ENCODE measurements at regions not wholly inside any gene's neighbourhood (a gene's known extent, or its start where the extent isn't known, plus 50 kb on each side); places are given as distances from the start of the nearest gene placed in this dataset.

- DNase-seq (ENCODE audit: low read depth): no peak
Observed at GRCh38 chr7:25861601-25862260, 290.3 kb upstream of the NFE2L3 start.

DNA sequence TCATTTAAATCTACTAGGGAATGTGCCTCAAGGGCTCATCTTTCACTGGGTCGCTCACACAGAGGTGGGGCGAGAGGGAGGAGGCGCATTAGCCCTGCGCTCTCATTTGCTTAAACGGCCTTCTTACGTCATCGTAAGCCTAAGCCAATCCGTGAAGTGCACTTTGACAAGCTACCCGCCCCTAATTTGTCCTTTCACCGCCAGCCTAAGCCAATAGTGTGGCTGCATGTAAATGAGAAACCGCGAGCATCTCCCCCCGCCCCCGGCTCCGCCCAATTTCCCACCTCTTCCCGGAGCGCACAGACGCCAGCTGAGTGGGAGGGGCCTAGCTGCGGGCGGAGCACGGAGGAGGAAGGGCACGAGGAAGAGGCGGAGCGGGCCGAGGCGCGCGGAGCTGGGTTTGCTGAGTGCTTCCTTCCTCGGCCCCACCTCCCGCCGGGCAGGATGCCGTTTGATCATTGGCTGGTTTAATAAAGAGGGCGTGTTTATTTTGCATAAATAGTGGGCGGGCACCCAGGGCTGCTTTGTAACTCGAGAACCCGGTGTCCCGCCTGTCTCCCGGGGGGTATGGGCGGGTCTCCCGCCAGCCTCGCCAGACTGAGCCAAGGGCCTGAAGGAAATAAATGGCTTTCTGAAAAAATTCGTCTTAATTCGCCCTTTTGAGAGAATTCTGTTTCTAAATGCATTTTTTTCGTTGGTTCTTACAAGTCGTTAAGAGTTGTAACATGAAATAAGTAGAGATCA, 289.6 kb upstream of the NFE2L3 start:
- DNase-seq (ENCODE audit: low read depth): peak; percentile 100

DNA sequence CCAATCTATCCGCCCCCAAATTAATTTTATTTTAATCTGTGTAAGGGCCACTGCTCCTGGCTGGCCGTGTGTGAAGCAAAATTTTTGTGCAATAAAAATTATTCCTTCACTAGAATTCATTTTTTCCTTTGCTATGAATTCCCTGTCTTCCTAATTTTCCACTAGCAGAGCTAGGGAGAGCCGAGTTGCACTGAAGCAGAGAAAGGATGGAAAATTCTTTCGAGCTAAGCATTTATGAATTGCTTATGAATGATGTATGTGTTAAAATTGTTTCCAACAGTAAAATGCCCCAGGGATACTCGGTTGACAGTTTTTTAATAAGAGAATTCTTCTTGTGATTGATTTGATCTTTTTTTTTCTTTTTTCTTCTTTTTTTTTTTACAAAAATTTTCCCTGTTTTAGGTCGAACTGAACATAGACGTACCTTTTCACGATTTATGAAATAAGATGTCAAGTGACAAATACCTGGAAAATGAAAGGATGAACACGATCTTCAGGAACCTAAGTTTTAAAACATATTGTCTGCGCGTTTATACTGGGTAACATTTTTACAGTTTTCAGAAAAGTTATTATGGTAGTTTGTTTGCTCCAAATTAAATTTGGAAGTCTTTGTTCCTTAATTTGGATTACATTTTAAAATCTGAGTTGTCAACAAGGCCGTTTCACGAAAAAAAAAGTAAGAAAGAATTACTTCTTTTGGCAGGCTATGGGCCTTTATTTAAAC, 288.8 kb upstream of the NFE2L3 start:
- DNase-seq (ENCODE audit: low read depth): no peak

DNA sequence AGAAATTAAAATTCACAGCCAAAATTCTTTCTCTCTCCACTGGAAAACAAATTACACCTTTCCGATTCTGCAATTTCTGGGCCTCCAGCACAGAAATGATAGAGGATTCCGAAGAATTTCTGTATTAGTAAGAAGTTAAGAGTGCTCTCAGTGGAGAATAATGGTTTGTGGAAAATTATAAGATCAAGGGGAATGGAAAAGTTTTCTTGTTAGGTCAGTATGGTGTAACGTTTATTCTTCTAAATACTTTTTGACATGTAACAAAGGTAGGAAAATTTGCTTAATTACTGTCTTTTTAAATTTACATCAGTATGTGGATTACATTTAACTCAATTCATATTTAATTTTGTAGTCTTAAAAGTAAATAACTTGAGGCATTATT, 288.3 kb upstream of the NFE2L3 start:
- DNase-seq (ENCODE audit: low read depth): no peak

- DNase-seq (ENCODE audit: low read depth): no peak
Observed at GRCh38 chr7:25864511-25864910, 287.5 kb upstream of the NFE2L3 start.

- DNase-seq (ENCODE audit: low read depth): no peak
Observed at GRCh38 chr7:25864943-25865751, 286.9 kb upstream of the NFE2L3 start.

DNA sequence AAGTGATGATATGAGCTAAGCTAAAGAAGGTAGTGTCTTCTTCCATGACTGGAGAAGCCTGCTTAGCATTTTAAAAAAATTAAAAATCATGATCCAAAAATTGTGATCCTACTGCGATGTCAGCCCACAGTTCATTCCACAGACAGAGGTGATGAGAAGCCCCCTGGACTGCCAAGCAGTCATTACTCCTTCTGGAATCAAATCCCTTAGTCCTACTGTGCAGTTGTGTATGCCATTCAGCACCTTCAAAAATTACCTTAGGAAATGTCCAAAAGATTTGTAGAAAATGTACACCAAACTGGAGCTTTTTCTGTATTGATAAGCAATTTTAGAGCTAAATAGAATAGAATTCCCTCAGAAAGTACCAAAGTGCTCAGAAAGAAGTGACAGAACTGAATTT, 283.5 kb upstream of the NFE2L3 start:
- DNase-seq (ENCODE audit: low read depth): no peak

GRCh38 chr7:25870574-25870973, 281.4 kb upstream of the NFE2L3 start:
- no peak for DNase-seq (ENCODE audit: low read depth)

GRCh38 chr7:25876092-25876491, 275.9 kb upstream of the NFE2L3 start:
- DNase-seq (ENCODE audit: low read depth): no peak

- no peak for DNase-seq (ENCODE audit: low read depth)
Observed at GRCh38 chr7:25877802-25878789, 273.9 kb upstream of the NFE2L3 start.

DNA sequence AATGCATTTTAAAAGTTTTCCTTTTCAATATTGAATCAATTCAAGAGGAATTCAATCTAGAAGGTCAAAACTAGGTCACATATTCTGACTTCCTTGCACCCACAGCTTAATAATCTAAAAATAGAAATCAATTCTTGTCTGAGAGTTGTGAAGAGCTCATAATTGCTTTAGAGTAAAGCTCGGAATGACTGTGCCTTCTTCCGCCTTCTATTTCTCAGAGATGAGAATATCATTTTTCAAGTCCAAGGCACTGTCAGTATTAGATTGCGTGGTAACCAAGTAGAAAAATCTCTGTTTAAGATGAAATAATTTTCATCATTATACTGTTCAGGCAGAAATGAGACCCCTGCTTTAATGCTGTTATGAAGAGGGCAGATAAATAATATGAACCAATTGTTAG, 272.2 kb upstream of the NFE2L3 start:
- DNase-seq (ENCODE audit: low read depth): no peak

GRCh38 chr7:25881317-25882037, 270.5 kb upstream of the NFE2L3 start:
- DNase-seq (ENCODE audit: low read depth): no peak

DNA sequence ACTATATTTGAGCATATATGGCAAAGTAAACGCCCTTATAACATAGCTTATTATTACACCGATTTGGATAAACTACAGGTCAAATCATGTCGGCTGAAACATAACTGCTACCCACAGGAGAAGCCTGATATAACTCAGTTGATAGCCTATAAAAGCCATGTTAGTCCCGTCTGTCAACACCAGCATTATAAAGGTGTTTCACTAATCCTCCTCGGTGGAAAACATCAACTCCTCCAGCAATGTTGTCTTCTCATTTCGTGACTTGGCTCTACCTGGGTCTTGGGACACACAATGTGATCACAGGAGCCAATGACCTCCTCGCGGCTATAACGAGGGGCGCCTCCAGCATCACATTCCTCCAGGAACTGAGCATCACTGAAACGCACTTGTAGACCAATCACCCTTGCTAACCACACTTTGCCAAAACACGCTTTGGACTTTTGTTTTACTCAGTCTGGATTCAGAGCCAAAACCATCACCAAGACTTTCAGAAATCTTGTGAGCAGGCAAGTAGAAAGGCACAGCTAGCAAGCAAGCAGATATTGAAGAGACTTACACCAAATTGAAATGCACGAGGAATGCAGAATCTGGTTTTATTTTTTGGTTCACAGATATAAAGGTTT, 269.7 kb upstream of the NFE2L3 start:
- DNase-seq (ENCODE audit: low read depth): no peak

DNA sequence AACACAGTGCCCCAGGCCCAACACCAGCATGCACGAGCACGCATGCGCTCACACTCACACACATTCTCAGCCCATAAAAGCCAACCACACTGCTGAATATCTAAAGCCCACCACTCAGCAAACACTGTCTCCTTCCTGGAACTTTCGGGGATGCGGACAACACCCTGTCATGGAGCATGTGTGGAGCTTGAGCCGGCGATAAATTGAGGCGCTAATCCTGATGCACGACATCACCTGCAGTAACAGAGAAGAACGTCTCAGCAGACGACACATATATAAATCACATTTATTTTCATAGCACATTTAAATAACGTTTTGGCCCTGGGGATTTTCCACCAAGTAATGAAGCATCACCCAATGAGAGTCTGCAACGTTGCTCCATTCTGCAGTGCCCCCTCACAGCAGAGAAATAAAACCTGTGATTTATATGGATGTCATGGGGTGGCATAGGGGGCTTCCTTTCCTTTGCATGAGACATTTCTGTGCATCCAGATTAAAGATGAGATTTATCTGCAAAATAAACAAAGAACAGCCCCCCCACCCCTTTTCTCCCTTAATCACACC, 267.7 kb upstream of the NFE2L3 start:
- no peak for DNase-seq (ENCODE audit: low read depth)

- DNase-seq (ENCODE audit: low read depth): no peak
Observed at GRCh38 chr7:25885057-25885576, 266.9 kb upstream of the NFE2L3 start.

GRCh38 chr7:25886387-25887240, 265.4 kb upstream of the NFE2L3 start:
- no peak for DNase-seq (ENCODE audit: low read depth)

DNA sequence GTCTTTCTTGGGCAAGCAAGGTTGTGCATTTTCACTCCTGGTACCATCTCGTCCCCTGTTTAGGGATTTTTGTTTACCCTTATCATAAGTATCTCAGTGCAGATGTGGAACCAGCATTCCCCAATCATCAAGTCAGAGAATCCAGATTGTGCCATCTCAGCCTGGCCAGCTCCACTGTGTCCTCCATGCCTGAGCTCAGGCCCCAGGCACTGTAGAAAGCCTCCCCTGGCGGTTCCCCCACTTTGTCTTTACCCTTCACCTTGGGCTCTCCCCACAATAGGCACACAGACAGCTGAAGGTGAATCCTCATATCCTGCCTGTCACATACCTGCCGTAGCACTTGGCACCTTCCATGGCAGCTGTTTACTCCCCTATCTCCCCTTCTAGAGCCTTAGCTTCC, 264.7 kb upstream of the NFE2L3 start:
- no peak for DNase-seq (ENCODE audit: low read depth)

GRCh38 chr7:25887795-25888559, 264.0 kb upstream of the NFE2L3 start:
- DNase-seq (ENCODE audit: low read depth): no peak
